ENCODE measurements at regions not wholly inside any gene's neighbourhood (a gene's known extent, or its start where the extent isn't known, plus 50 kb on each side); places are given as distances from the start of the nearest gene placed in this dataset.

DNA sequence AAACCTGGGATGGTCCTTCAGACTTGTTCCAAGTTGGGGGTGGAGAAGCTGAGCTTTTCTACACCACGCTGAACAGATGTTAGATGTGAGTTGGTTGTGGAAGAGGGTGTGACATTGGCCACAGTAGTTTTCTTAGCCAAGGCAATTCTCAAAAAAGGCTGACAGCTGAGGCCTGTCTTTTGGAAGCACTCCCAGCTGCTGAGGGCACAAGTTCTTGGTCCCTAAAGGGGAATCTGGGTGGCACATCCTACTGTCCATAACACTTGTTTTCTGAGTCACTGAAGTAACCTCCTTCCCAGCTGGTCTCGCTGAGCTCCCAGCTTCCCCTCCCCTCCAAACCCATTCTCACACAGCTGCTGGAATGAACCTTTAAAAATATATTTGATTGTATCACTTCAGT, 375.7 kb upstream of the KIRREL3 start:
- no peak overlapping the region for H2BK5ac ChIP-seq (ENCODE audit: low read depth, low read length, poor library complexity, severe bottlenecking)
- H3K79me1 ChIP-seq (ENCODE audit: low read depth in 1 of 2, low read length in 2 of 2) = no peaks in the 10 kb centered on the region
- H4K91ac ChIP-seq (ENCODE audit: insufficient read depth, low read depth, low read length) = no peak overlapping the region
- H2AK9ac ChIP-seq (replicated peaks; ENCODE audit: low read depth, low read length, poor library complexity) = no peak overlapping the region
- no peak overlapping the region for H2BK15ac ChIP-seq (ENCODE audit: low read depth, low read length)
- POLR2A ChIA-PET (ENCODE audit: unreplicated experiment) = no interaction called here
- no peaks in the 10 kb centered on the region for H3K4me1 ChIP-seq (ENCODE audit: control insufficient read depth, insufficient read depth, low read length)
- CTCF ChIA-PET = no interaction called here
- H3K18ac ChIP-seq (ENCODE audit: low read depth, low read length) = no peak overlapping the region
- intact Hi-C loops (cut with micrococcal nuclease) (no loop called here), in situ Hi-C loops (cut with MboI; ENCODE audit: low sequenced_read_pairs) (no loop called here), dilution Hi-C loops (cut with HindIII; ENCODE audit: low sequenced_read_pairs, unreplicated experiment) (no loop called here)
- whole genome bisulfite sequencing, 2 experiments (ENCODE audit: extremely low coverage in 2 of 2, insufficient read length in 1 of 2) = no CpG with 5 or more reads among the region's 2 CpGs
- no peak overlapping the region for H3K4ac ChIP-seq (ENCODE audit: low read depth, low read length)
- no peaks in the 10 kb centered on the region for H3K27me3 ChIP-seq (ENCODE audit: control insufficient read depth, insufficient read depth, low read length)
- H3K36me3 ChIP-seq (ENCODE audit: control insufficient read depth, insufficient read depth, low read length) = no peaks in the 10 kb centered on the region
- H3K23ac ChIP-seq (ENCODE audit: low read depth, low read length) = no peak overlapping the region
- H4K5ac ChIP-seq (ENCODE audit: low read depth, low read length) = no peak overlapping the region
- no peak overlapping the region for H4K8ac ChIP-seq (ENCODE audit: low read depth in 2 of 2, low read length in 2 of 2)
- no peak overlapping the region for H3K14ac ChIP-seq (replicated peaks; ENCODE audit: low read depth, low read length)
- TF ChIP-seq, protein P1, sequence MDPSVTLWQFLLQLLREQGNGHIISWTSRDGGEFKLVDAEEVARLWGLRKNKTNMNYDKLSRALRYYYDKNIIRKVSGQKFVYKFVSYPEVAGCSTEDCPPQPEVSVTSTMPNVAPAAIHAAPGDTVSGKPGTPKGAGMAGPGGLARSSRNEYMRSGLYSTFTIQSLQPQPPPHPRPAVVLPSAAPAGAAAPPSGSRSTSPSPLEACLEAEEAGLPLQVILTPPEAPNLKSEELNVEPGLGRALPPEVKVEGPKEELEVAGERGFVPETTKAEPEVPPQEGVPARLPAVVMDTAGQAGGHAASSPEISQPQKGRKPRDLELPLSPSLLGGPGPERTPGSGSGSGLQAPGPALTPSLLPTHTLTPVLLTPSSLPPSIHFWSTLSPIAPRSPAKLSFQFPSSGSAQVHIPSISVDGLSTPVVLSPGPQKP (IDR thresholded peaks at IDR 0.05; ENCODE audit: borderline replicate concordance, low read depth, low read length) = no peak
- TF ChIP-seq SMC3 (IDR thresholded peaks at IDR 0.05; ENCODE audit: low read depth, low read length) = no peak
- TF ChIP-seq RCOR1 (IDR thresholded peaks at IDR 0.05; ENCODE audit: insufficient replicate concordance, low read length) = no peak
- TF ChIP-seq, protein P2, sequence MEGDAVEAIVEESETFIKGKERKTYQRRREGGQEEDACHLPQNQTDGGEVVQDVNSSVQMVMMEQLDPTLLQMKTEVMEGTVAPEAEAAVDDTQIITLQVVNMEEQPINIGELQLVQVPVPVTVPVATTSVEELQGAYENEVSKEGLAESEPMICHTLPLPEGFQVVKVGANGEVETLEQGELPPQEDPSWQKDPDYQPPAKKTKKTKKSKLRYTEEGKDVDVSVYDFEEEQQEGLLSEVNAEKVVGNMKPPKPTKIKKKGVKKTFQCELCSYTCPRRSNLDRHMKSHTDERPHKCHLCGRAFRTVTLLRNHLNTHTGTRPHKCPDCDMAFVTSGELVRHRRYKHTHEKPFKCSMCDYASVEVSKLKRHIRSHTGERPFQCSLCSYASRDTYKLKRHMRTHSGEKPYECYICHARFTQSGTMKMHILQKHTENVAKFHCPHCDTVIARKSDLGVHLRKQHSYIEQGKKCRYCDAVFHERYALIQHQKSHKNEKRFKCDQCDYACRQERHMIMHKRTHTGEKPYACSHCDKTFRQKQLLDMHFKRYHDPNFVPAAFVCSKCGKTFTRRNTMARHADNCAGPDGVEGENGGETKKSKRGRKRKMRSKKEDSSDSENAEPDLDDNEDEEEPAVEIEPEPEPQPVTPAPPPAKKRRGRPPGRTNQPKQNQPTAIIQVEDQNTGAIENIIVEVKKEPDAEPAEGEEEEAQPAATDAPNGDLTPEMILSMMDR (conservative IDR thresholded peaks at IDR 0.05; ENCODE audit: low read depth, low read length) = no peak
- TF ChIP-seq, protein P3, sequence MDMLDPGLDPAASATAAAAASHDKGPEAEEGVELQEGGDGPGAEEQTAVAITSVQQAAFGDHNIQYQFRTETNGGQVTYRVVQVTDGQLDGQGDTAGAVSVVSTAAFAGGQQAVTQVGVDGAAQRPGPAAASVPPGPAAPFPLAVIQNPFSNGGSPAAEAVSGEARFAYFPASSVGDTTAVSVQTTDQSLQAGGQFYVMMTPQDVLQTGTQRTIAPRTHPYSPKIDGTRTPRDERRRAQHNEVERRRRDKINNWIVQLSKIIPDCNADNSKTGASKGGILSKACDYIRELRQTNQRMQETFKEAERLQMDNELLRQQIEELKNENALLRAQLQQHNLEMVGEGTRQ (IDR thresholded peaks at IDR 0.05; ENCODE audit: low read depth, low read length) = no peak
- TF ChIP-seq RAD21 (IDR thresholded peaks at IDR 0.05; ENCODE audit: low read length) = no peak
- TF ChIP-seq MXI1 (IDR thresholded peaks at IDR 0.05; ENCODE audit: borderline replicate concordance, low read depth, low read length) = no peak
- DNase-seq (no peak), ATAC-seq (ENCODE audit: low read depth) (no peak)
- H3K9me3 ChIP-seq (ENCODE audit: control insufficient read depth, insufficient read depth, low read length) = no peaks in the 10 kb centered on the region
- no peak overlapping the region for H3K4me2 ChIP-seq (ENCODE audit: low read depth, low read length)
- H3K56ac ChIP-seq (ENCODE audit: extremely low read depth, insufficient read depth, low read length) = no peak overlapping the region
- H3K4me3 ChIP-seq (ENCODE audit: insufficient read depth, low read depth, low read length) = no peak overlapping the region
- no peak overlapping the region for H2AK5ac ChIP-seq (ENCODE audit: low read depth, low read length)
- no peak overlapping the region for H3K27ac ChIP-seq (ENCODE audit: insufficient read depth, low read length)
- no TSS peak for BruUV-seq (replicated peaks)
- H3K9me1 ChIP-seq (ENCODE audit: insufficient read depth, low read length) = no peaks in the 10 kb centered on the region
- H4K20me1 ChIP-seq (ENCODE audit: insufficient read depth, low read length) = no peaks in the 10 kb centered on the region
- H2AFZ ChIP-seq (replicated peaks; ENCODE audit: low read length, poor library complexity) = no peak overlapping the region
- H2BK20ac ChIP-seq (ENCODE audit: low read depth, low read length) = no peak overlapping the region
- no peak overlapping the region for H2BK120ac ChIP-seq (ENCODE audit: low read depth, low read length)
- H3K9ac ChIP-seq (ENCODE audit: low read depth, low read length) = no peak overlapping the region
